ENCODE measurements at regions not wholly inside any gene's neighbourhood (a gene's known extent, or its start where the extent isn't known, plus 50 kb on each side); places are given as distances from the start of the nearest gene placed in this dataset.

DNA sequence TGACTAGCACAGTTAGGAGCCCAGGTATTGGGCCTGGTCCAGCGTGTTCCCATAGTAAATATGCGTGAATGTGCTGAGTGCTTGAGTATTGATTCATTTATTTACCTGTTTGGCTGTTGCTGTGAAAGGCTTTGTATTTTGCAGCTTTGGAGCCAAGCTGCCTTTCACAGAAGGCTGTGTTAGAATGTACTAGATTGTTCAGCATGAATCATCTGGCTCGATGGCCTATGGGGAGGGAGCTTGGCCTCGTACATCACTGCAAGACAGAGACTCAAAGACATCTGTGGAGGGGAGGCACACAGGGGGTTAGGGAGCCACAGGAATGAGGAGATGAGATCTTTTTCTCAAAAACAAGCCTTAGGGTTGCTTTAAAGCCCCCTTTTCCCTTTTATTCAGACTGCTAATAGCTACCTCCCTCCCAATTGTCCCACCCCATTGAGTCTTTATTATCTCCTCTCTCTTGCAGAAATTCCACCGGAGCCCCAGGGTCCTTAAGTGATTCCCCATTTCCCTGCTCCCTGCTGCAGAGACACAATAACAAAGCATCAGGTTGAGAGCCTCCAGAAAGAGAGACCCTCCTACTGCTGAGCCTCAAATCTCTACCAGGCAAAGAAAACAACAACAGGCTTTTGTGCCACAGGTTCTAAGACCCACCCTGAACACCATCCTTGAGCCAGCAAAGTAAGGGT, 307.2 kb downstream of the ABCC12 start:
- no peaks in the 10 kb centered on the region for H3K4me1 ChIP-seq (ENCODE audit: control insufficient read depth, insufficient read depth, low read length)
- H3K4me3 ChIP-seq (ENCODE audit: low read depth in 2 of 2, low read length in 2 of 2) = no peak overlapping the region
- no peaks in the 10 kb centered on the region for H3K9me3 ChIP-seq (ENCODE audit: control insufficient read depth, insufficient read depth, low read depth, low read length)
- no TSS peak for BruUV-seq (replicated peaks)
- DNase-seq (ENCODE audit: low read depth, low spot score) = no peak
- in situ Hi-C loops (cut with HindIII; ENCODE audit: low pct_unique_long_range_greater_than_20kb, low sequenced_read_pairs) (no loop called here), intact Hi-C loops (cut with micrococcal nuclease; ENCODE audit: unreplicated experiment) (no loop called here)
- no peaks in the 10 kb centered on the region for H3K27me3 ChIP-seq (ENCODE audit: control insufficient read depth, insufficient read depth, low read length)
- no peak overlapping the region for H3K27ac ChIP-seq (ENCODE audit: low read length)
- CTCF ChIA-PET = no interaction called here
- ATAC-seq = no peak
- H3K36me3 ChIP-seq (ENCODE audit: control insufficient read depth, insufficient read depth, low read length) = no peaks in the 10 kb centered on the region
- TF ChIP-seq, protein P1, sequence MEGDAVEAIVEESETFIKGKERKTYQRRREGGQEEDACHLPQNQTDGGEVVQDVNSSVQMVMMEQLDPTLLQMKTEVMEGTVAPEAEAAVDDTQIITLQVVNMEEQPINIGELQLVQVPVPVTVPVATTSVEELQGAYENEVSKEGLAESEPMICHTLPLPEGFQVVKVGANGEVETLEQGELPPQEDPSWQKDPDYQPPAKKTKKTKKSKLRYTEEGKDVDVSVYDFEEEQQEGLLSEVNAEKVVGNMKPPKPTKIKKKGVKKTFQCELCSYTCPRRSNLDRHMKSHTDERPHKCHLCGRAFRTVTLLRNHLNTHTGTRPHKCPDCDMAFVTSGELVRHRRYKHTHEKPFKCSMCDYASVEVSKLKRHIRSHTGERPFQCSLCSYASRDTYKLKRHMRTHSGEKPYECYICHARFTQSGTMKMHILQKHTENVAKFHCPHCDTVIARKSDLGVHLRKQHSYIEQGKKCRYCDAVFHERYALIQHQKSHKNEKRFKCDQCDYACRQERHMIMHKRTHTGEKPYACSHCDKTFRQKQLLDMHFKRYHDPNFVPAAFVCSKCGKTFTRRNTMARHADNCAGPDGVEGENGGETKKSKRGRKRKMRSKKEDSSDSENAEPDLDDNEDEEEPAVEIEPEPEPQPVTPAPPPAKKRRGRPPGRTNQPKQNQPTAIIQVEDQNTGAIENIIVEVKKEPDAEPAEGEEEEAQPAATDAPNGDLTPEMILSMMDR (IDR thresholded peaks at IDR 0.05) = no peak
- POLR2A ChIA-PET = no interaction called here

DNA sequence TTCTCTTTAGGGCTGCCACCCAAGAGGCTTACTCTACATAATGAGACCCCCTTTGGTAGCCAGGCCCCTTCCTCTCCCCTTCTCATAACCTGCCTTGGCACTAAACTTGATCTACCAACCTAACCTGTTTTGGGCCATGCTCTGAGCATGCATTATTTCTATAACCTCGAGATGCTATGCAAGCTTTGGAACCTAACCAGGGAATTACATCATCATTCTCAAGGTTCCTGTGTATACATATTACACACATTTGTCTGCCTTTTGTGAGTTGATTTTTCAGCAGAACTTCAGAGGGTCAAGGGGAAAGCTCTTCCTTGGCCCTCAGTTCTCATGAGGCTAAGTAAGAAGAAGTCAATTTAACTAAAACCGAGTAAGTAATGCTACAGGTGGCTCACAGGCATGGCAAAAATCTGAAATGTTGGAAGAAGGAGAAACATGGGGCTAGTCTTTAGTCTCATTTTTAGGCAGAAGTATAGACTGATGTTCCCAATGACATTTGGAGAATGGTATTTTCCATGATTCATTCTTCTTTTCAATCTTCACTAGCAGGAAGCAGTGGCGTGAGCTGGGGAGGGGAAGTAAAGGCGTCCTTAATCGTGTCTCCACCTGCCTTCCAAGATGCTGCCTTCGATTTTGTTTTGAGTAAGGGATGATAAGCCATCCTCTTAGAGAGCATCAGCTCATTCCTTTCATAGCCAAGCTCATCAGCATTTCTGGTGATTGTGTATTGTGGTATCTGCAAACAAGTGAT, 308.4 kb downstream of the ABCC12 start:
- CTCF ChIA-PET = no interaction called here
- Histone ChIP-seq H3K9me3 (ENCODE audit: control insufficient read depth, insufficient read depth, low read depth, low read length) (no peaks in the 10 kb centered on the region), H3K27me3 (ENCODE audit: control insufficient read depth, insufficient read depth, low read length) (no peaks in the 10 kb centered on the region), H3K27ac (ENCODE audit: low read length) (no peak overlapping the region), H3K36me3 (ENCODE audit: control insufficient read depth, insufficient read depth, low read length) (no peaks in the 10 kb centered on the region), H3K4me1 (ENCODE audit: control insufficient read depth, insufficient read depth, low read length) (no peaks in the 10 kb centered on the region), H3K4me3 (ENCODE audit: low read depth in 2 of 2, low read length in 2 of 2) (no peak overlapping the region)
- no peak for DNase-seq (ENCODE audit: low read depth, low spot score)
- POLR2A ChIA-PET = no interaction called here
- in situ Hi-C loops (cut with HindIII; ENCODE audit: low pct_unique_long_range_greater_than_20kb, low sequenced_read_pairs) (no loop called here), intact Hi-C loops (cut with micrococcal nuclease; ENCODE audit: unreplicated experiment) (no loop called here)
- TF ChIP-seq SIN3A (IDR thresholded peaks at IDR 0.05; ENCODE audit: borderline replicate concordance, insufficient read depth, low read depth, low read length) = no peak
- no peak for ATAC-seq
- no TSS peak for BruUV-seq (replicated peaks)

DNA sequence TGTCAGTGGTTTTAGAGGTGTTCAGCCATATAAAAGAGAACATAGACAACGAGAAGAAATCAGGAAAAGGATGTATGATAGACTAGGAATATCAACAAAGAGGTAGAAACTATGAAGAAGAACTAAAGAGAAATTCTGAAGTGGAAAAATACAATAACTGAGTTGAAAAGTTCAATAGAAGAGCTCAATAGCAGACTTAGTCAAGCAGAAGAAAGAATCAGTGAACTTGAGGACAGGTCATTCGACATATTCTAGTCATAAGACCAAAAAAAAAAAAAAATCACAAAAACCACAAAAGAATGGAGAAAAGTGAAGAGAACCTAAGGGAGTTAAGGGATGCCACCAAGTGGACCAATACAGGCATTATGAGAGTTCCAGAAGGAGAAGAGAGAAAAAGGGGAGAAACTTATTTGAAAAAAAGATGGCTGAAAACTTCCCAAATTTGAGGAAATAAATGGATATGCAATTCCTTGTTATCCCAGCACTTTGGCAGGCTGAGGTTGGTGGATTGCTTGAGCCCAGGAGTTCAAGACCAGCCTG, 321.2 kb downstream of the ABCC12 start:
- POLR2A ChIA-PET = no interaction called here
- CTCF ChIA-PET = no interaction called here
- DNase-seq (ENCODE audit: low read depth, low spot score) (no peak), ATAC-seq (no peak)
- intact Hi-C loops (cut with micrococcal nuclease; ENCODE audit: unreplicated experiment) (no loop called here), in situ Hi-C loops (cut with HindIII; ENCODE audit: low pct_unique_long_range_greater_than_20kb, low sequenced_read_pairs) (no loop called here)
- Histone ChIP-seq H3K4me1 (ENCODE audit: control insufficient read depth, insufficient read depth, low read length) (no peaks in the 10 kb centered on the region), H3K4me3 (ENCODE audit: low read depth in 2 of 2, low read length in 2 of 2) (no peak overlapping the region), H3K27me3 (ENCODE audit: control insufficient read depth, insufficient read depth, low read length) (no peaks in the 10 kb centered on the region), H3K27ac (ENCODE audit: low read length) (no peak overlapping the region), H3K36me3 (ENCODE audit: control insufficient read depth, insufficient read depth, low read length) (no peaks in the 10 kb centered on the region), H3K9me3 (ENCODE audit: control insufficient read depth, insufficient read depth, low read depth, low read length) (peaks cover 6% of the 10 kb centered on the region; the same call in 1 of the 2 replicates)
- no peak for TF ChIP-seq TCF7L2 (IDR thresholded peaks at IDR 0.05; ENCODE audit: low read depth, low read length)
- TF ChIP-seq, protein P1 (IDR thresholded peaks at IDR 0.05) = no peak
- TF ChIP-seq, protein P2, sequence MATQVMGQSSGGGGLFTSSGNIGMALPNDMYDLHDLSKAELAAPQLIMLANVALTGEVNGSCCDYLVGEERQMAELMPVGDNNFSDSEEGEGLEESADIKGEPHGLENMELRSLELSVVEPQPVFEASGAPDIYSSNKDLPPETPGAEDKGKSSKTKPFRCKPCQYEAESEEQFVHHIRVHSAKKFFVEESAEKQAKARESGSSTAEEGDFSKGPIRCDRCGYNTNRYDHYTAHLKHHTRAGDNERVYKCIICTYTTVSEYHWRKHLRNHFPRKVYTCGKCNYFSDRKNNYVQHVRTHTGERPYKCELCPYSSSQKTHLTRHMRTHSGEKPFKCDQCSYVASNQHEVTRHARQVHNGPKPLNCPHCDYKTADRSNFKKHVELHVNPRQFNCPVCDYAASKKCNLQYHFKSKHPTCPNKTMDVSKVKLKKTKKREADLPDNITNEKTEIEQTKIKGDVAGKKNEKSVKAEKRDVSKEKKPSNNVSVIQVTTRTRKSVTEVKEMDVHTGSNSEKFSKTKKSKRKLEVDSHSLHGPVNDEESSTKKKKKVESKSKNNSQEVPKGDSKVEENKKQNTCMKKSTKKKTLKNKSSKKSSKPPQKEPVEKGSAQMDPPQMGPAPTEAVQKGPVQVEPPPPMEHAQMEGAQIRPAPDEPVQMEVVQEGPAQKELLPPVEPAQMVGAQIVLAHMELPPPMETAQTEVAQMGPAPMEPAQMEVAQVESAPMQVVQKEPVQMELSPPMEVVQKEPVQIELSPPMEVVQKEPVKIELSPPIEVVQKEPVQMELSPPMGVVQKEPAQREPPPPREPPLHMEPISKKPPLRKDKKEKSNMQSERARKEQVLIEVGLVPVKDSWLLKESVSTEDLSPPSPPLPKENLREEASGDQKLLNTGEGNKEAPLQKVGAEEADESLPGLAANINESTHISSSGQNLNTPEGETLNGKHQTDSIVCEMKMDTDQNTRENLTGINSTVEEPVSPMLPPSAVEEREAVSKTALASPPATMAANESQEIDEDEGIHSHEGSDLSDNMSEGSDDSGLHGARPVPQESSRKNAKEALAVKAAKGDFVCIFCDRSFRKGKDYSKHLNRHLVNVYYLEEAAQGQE (IDR thresholded peaks at IDR 0.05; ENCODE audit: insufficient read depth in 1 of 2, low read depth in 2 of 2, low read length in 1 of 2) = no peak
- no peak for TF ChIP-seq SIN3A (IDR thresholded peaks at IDR 0.05; ENCODE audit: borderline replicate concordance, insufficient read depth, low read depth, low read length)
- no peak for TF ChIP-seq POLR2AphosphoS5 (IDR thresholded peaks at IDR 0.05; ENCODE audit: low read depth, low read length)
- BruUV-seq (replicated peaks) = no TSS peak
